NCI-H526 treated with DMSO at 0.1 percent for 48 hours (cell line): ENCODE measurements at regions not wholly inside any gene's neighbourhood (a gene's known extent, or its start where the extent isn't known, plus 50 kb on each side); places are given as distances from the start of the nearest gene placed in this dataset.
A peak's percentile ranks its signal among the peaks of the same experiment; 100 is the strongest.

ENCODE experiments used
- DNase-seq: peaks from one replicate; lab custom pipeline; 2025; lab: John Stamatoyannopoulos, UW

DNA sequence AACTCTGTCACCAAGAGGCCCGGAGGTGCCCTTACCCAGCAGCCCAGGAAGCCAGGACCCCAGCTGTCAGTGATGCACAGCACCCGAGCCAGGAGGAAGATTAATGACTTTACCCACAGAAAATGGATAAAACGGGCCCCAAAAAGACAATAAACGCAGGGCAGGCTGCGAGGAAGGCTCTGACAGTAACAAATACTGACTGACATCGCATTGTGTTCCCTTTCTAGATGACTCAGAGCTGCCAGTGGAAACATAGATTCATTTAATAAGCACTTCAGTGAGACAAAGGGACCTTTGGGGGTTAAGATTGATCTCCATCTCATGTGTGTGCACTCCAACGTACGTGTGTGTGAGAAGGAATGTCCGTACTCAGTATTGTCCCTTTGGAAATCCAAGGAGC is 225.3 kb upstream of the PPP2R3A start:
- no peak for DNase-seq

DNA sequence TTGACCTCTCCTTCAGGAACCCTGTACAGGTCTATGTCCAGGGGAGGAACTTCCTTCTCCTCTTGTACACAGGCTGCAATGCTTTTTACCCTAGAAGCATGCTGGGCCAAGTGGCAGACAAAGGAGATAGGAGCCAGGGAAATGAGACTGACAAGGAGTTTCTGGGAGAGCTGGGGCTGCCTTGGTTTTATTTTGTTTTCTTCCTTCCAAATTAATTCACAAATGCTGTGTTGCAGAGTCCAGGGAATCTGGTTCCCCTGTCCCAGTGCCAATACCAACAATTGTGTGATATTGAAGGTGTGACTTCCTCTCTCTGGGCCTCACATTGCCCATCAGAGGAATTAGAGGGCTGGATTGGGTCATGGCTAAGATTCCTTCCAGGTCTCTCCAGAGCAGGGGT is 224.8 kb upstream of the PPP2R3A start:
- no peak for DNase-seq

DNA sequence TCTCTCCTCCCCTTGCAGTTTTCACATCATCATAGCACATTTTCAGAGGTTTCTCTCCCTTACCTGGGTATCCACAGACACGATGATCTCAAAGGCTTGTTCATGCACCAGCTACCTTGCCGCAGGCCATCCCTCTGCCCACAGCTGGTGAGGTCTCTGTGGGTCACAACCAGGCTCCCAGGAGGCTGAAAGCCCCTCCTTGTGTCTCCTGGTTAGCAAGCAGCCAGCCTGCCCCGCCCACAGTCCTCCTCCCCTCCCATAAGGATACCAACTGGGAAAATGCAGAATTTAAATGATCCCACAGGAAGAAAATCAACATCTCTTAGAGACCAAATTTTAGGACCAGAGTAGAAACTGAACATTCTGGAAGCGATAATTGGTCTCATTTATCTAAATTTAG is 213.5 kb upstream of the PPP2R3A start:
- DNase-seq: no peak

DNA sequence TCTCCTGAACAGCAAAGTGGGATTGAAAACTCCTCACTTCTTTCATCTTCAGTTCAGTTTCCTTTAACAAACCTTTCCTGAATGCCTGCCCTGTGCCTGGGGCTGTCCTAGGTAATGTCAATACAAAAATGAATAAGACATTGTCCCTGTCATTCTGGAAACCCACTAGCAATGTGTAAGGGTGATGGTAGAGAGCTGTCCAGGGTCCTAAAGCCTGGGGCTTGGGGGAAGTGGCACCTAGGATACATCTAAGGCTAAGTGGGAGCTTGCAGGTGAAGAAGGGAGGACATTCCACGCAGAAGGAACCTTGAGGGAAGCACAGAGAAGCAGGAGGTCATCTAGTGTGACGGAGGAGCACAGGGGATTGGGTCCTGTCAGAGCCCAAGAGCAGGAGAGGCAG is 212.7 kb upstream of the PPP2R3A start:
- no peak for DNase-seq

DNA sequence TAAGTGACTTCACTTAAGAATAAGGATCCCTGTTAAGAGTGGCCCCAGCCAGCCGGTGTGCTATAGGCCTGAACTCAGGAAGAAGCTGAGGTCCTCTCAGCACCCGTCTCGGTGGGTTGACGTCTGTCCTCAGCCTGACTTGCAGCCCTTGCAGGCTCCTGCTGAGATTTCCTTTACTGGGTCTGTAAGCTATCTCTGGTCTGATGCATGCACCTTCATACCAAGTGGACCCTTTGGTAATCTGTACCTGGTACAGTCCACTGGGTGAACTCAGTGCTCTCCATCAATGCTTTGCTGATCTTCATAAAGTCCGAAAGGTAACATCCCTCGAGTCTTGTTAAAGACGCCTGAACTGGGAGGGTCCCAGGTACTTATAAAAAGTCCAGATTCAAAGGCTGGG is 212.0 kb upstream of the PPP2R3A start:
- no peak for DNase-seq

DNA sequence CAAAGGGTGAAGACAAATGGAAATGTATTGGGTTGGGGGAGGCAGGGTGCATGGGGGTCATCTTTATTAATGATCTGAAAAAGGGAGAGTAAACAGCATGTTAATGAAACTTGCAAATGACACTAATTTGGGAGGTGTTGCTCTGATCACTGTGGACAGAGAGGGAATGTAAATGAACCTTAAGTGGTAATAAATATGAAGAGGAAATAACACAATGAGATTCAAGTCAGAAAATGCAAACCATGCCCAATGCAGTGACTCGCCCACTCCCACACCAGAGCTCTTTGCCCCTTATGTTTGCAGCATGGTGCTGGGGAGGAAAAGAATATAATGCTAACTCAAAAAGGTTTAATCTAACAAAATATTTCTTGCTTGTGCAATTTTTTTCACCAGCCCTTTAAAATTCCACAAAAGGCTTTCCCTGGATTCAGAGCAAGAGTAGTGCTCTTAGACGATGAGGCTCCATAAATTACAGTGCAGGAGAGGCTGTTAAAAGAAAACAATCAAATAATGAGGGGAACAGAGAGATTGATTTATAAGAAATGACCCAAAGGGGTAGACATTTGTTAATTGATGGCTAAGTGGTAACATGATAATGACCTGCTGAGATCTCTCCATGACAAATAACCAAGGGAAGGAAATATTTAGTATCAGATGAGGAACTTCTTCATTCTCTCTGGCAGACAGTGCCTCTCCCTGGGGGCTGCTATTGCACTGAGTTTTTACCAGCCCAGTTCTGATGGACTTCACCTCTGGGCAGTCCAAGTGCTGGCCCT is 210.0 kb upstream of the PPP2R3A start:
- peak; percentile 24 for DNase-seq

DNA sequence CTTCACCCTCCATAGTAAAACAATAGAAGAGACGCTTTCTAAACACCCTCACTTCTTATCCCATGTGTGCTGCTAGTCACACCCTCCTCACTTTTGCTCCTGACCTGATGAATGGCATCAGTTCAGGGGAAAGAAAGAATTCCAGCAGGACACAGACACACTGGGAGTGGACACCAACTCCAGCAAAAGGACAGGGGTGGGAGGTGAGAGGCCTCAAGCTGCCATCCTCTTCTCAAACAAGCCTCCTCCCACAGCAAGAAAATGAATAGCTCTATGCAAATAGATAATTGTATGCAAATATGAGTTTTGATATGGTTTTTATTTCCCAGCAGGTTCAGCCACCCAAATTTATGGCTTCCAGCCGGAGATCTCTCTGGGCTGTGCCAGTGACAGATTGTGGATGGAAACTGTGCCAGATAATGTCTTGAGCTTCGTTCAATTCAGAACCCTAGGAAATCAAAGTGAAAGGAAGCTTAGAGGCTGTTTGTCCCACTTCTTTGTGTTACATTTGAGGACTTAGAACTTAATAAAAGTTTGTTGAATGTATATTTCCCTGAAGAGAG is 209.3 kb upstream of the PPP2R3A start:
- DNase-seq: peak; percentile 74

DNA sequence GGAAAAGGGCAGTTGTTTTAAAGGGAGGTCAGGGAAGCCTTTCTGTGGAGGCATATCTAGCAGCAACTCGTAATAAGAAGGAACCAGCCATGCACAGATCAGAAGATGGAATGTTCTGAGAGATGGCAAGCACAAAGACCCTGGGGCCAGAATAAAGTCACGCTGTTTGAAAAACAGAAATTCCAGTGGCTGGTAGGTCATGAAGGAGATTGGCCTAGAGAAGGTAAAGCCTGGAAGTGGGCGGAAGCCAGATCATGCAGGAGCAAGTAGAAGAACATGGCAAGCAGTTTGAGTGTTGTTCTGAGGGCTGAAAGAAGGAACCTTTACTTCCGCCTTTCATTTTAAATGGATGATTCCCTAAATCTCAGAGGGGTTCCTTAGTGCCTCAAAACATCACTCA is 208.1 kb upstream of the PPP2R3A start:
- no peak for DNase-seq

DNA sequence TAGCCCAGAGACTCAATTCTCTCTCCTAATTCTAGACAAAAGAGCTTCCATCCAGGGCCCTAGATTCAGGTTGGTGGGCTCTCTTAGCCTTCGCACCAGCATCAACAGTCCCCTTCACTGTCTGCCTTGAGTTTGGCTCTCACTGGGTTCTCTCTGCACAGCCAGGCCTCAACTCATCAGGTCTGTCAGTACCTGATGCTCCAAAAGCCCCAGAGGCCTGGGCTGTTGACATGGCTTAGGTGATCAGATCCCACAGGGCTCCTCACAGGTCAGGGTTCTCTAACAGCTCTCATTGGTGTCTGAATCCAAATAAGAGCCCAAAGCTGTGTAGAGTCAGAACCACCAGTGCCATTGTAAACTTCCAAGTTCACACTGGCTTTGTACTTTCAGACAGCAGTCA is 206.6 kb upstream of the PPP2R3A start:
- no peak for DNase-seq

DNA sequence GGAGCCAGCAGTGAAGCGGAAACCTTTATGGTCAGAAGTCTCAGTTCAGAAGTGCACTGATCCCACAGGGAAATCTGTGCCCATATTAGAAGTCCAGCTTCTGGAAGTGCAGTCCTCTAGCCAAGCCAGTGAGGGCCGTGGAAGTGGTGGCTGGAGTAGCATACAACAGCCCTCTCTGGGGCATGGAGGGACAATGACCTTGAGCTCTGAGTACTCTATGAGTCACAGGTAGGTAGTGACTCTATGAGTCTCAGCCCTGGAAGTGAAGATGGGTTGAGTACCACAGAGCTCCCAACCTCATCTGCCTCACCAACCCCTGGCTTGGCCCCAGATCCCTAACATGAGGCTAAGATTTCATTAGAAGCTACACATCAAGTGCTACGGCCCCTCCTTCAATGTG is 205.9 kb upstream of the PPP2R3A start:
- no peak for DNase-seq

DNA sequence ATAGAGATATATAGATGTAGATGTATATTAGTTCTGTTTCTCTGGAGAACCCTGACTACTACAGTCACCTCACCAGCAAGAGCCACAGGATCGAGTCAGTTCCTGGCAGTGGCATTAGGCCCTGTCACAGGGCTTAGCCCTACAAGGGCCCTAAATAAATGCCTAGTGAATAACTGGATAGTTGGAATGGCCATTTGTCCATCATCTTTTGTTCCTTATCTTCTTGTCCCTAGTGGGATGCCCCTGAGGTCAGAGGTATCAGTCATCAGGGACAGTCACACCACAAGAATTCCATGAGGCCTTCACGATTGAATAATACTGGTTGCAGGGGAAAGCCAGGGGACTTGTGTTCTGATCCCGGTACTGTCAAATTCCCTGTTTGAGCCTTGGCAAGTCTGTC is 204.9 kb upstream of the PPP2R3A start:
- DNase-seq: no peak

DNA sequence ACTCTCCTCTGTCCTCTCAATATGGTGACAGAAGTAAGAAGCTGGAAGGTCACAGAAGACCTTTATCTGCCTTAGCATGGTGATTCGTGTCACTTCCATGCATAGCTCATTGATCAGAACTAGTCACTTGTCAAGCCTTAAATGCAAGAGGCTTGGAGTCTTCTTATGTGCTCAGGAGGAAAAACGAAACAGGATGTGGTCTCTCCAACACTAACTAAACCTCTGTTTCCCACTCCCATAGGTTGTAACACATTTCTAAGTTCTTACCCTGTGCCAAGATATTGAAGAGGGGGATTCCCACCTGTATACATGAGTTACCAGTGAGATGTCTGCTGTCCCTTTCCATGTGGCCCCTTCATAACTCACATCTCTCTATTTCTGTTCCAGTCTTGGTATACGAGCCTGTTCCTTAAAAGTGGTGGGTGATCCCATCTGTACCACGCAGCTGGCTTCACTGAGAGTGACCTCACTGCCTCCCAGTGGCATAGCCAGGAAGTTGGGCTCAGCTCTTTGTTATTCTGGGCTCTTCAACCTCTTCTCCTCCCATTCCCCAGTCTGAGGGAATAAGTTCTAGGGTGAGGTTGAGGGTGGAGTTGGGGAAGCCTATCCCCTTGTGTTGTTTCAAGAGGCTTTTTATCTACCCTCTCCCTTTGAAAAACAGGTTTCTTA is 203.2 kb upstream of the PPP2R3A start:
- DNase-seq: no peak

DNA sequence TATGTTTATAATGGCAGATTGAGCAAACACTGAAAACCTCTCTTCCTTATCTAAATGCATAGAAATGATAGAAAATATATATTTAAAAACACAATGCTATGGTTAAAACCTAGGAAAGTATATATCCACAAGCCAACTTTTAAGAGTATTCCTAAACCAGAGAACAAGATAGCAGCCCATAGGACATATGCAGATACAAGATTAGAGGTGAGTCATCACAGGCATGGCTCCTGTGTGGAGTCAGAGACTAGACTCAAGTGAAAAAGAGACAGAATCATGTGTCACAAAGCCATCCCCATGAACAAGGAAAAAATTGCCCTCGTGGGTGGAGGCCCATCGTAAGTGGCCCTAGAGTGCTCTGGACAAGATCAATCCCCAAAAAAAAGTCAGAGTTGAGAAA is 199.4 kb upstream of the PPP2R3A start:
- DNase-seq: no peak

DNA sequence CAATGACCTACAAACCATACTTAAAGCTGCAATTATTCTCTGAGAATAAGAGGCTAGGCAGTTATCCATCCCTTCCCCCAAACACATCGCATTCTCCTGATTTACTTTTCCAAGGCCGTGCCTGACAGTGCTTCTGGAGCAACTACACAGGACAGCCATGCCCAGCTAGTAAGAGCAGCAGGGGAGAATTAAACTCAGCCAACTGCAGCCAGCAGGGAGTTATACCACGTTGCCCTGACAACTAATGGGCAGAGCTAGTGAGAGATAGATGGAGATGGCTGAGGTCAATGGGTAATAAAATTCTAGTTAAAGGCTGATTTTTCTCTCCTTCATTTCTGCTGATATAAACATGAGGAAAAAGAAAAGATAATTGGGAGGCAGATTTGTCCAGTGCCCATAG is 193.8 kb upstream of the PPP2R3A start:
- no peak for DNase-seq

DNA sequence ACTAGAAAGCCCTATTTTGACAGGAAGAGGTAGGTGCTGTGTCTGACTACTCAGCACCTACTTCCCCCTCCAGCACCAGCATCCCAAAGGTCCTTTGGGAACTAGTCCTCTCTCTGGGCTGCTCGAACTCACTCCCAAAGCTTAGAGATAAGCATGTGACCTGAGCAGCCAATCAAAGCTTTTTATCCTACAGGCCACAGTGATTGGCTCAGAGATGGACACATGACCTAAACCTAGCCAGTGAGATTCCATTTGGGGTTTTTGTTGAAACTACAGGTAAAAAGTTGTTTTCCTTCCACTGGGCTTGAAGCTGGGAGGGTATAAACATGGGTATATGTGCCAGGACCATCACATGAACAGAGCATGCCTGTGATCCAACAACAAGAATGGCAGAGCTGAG is 186.5 kb upstream of the PPP2R3A start:
- no peak for DNase-seq

DNA sequence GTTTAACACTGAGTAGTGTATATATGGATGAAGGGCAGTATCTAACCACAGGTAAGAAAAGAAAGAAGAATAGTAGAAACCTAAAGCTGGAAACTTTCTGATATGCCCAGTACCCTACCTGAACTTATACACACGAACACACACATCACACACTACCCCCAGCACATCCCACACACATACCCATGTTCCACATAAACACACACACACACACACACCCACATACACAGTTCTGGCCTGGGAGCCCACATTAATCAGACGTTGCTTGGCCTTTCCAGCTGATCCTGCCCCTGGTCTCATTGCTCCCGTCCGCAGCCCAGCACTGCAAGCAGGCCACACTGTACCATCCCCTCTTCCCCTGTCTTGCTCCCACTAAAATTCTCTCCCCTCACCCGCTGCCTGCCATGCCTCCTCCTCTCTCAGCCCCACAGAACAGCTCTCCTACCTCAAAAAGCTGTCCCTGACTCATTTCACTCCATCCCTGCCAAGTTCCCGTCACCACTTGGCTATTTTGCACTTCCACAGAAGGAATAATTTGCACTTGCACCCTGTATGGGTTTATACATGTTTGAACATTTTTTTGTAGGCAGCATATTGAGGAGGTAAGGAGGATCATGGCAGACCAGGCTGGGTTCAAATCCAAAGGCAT is 185.8 kb upstream of the PPP2R3A start:
- DNase-seq: no peak

DNA sequence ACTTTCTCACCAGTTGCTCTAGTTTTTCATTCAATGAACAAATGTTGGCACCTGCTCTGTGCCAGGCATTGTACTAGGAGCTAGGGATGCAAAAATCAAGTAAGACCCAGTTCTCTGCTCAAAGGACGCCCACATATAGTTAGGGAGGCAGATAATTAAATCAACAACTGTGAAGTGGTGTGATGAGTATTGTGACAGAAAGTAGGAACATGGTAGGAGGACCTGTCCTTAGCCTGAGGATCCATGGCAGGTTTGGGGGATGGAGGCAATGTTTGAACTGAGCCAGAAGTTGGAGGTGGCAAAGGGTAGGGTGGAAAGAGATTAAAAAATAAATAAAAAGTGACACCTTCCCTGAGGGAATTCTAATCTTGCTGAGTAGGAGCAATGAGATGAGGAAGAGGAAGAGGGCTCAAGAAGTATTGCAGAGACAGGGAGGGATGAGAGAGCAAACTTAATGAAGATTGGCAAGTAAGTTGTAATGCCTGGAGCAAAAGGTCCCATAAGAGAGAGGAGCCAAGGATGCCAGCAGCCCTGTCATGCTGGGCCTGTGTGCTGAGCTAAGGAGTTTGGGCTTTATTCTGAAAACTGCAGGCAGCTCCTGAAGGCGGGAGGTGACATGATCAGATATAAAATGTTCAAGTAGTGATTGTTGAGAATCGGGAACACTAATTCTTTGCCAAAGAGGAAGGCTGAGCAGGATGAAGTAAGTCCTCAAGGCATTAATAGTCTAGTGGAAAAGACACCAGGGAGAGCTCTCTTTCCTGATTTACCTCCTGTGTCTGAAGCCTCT is 184.3 kb upstream of the PPP2R3A start:
- no peak for DNase-seq

DNA sequence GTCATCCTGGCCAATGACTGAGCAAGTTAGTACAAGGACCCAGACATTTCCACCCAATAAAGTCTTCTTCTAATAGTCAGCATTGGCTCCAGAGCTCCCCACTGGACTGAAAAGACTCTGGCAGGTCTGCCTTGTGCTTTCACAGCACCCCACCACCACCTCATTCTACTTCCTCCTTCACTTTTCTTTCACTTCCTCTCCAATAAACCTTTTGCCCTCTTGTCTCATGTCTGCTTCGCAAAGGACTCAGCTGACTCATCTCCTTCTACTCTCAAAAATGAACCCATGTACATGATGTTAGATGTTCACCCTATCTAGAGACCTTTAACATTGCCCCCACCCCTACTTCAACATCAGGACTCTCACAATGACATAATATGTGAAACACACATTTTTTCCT is 181.0 kb upstream of the PPP2R3A start:
- DNase-seq: no peak

DNA sequence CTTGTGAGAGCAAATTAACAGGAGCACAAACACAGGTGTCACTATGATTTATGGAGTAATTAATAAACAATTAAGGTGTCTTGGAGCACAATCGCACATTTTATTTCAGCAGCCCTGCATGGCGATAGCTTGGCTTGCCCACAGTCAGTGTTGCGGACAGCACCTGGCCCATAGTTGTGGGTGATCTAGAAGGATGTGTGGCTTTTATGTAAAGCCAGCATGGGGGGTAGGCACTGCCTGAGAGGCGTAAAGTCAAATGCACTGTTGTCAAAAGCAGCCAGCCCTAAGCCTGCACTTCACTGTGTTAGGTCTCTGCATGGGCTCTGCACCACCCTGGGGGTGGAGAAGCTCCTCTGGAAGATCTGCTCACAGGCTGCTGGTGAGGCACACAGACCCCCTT is 177.4 kb upstream of the PPP2R3A start:
- no peak for DNase-seq

DNA sequence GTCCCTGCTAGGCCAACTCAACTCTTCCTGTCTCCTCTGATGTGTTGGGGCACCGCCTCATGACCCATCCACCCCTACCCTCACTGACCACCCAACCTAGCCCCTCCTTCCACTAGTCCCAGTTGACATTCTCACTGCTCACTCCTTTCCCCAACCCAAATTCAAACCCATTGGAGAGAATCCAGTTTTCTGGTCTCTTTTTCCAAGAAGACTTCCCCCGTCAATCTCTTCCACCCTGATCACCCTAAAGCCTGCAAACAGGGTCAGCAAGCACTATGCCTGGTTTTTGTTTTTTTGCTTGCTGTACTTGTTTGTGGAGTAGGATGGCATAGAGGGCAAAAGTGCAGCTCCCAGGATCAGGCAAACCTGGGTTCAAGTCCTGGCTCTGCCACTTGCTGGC is 176.6 kb upstream of the PPP2R3A start:
- no peak for DNase-seq

DNA sequence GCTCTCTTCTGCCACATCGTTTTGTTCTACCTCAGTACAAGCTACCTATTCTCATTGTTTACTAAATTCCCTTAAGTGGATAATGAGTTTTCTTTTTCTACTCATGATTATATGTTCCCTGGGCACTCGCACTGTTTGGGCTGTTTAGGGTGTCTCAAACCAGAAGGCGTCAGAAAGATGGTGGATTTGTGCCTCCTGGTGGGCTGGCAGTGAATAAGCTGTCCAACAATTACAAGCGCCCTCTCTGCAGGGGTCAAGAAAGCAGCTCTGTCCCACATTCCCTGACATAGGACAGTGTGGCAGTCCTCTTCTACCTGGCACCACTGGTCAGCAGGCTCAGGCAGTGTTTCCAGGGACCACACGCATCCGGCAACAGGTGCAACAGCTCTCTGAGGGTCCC is 173.4 kb upstream of the PPP2R3A start:
- DNase-seq: no peak

DNA sequence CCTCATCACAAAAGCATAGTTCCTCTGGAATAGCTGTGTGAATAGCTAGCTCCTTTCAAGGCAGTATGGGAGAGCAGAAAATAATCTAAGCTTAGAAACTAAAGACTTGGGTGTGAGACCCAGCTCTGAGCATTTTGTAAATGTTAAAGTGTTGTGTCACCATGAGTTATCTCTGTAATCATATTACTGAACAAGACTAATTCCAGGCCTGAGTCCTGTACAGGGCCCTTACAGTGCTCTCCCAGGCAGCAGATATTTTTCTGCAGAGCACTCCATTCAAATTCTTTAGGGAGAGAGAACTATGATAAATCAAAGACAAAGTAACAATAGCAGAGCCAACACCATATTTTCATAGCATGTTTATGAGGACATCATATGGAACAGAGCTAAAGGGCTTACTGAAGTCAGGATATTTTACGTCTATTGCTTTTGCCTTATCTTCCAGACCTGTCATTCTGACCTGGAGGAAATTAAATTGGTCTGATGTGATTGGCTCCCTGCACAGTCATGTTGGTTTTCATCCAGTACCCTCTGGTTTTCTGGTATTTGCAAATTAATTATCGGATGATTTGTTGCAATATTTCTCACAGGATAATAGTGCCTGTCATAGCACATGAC is 172.6 kb upstream of the PPP2R3A start:
- no peak for DNase-seq
